IMR-90 (cell line): ENCODE measurements at regions not wholly inside any gene's neighbourhood (a gene's known extent, or its start where the extent isn't known, plus 50 kb on each side); places are given as distances from the start of the nearest gene placed in this dataset.

Experiments
- ATAC-seq: fragments of 200-7000 bp; cut with Tn5 transposase; 2 replicates; pipeline ENCODE4 v1.9.1; 2020; ENCODE audit warnings: low read depth, mild to moderate bottlenecking, moderate library complexity
- BruUV-seq: library from RNA; stranded (reverse); fragments of 400-500 nt; replicated peaks from 2 replicates; lab custom pipeline; 2021; lab: Mats Ljungman, UMichigan
- CTCF ChIA-PET: fragments of 300-600 bp; formaldehyde crosslinking; extraction: SDS; loops from one replicate; lab custom pipeline; 2021; ENCODE audit warnings: antibody characterized with exemption; lab: Yijun Ruan, JAX
- POLR2A ChIA-PET: fragments of 300-600 bp; sonication (Branson Sonifier 250); formaldehyde crosslinking; loops from one replicate; lab custom pipeline; 2022; ENCODE audit warnings: antibody characterized with exemption; ENCODE audit not compliant: unreplicated experiment; lab: Charles Lee
- DNase-seq: peaks from one replicate; pipeline ENCODE4 v3.0.0; 2013
- H2AFZ ChIP-seq: replicated peaks from 2 replicates; pipeline ENCODE3; 2013; ENCODE audit warnings: low read length, mild to moderate bottlenecking; ENCODE audit not compliant: poor library complexity
- H2AK5ac ChIP-seq: 2 replicates; pipeline ENCODE4 v1.6.1; 2013; ENCODE audit warnings: low read depth, low read length, inconsistent platforms
- H2AK9ac ChIP-seq: replicated peaks from 2 replicates; pipeline ENCODE3; 2013; ENCODE audit warnings: mild to moderate bottlenecking, low read depth, low read length, moderate library complexity; ENCODE audit not compliant: poor library complexity
- H2BK120ac ChIP-seq: 2 replicates; pipeline ENCODE4 v1.6.1; 2013; ENCODE audit warnings: low read depth, low read length, inconsistent platforms
- H2BK15ac ChIP-seq: 3 replicates; pipeline ENCODE4 v1.6.1; 2013; ENCODE audit warnings: low read depth, low read length, inconsistent platforms
- H2BK20ac ChIP-seq: 2 replicates; pipeline ENCODE4 v1.6.1; 2013; ENCODE audit warnings: low read depth, mild to moderate bottlenecking, inconsistent platforms, low read length, moderate library complexity
- H2BK5ac ChIP-seq: 2 replicates; pipeline ENCODE4 v1.6.1; 2013; ENCODE audit warnings: mild to moderate bottlenecking, low read depth, low read length, inconsistent platforms; ENCODE audit not compliant: poor library complexity, severe bottlenecking
- H3K14ac ChIP-seq: replicated peaks from 2 replicates; pipeline ENCODE4 v1.6.1; 2013; ENCODE audit warnings: low read depth, low read length, inconsistent platforms
- H3K18ac ChIP-seq: 2 replicates; pipeline ENCODE4 v1.6.1; 2013; ENCODE audit warnings: low read depth, low read length, control low read depth
- H3K23ac ChIP-seq: 2 replicates; pipeline ENCODE4 v1.6.1; 2013; ENCODE audit warnings: low read depth, low read length, inconsistent platforms
- H3K27ac ChIP-seq: 2 replicates; pipeline ENCODE4 v1.5.1; 2013; ENCODE audit warnings: mild to moderate bottlenecking, control low read depth, low read length; ENCODE audit not compliant: insufficient read depth
- H3K27me3 ChIP-seq: 2 replicates; pipeline ENCODE4 v1.6.1; 2013; ENCODE audit warnings: low read length; ENCODE audit not compliant: control insufficient read depth, insufficient read depth
- H3K36me3 ChIP-seq: 2 replicates; pipeline ENCODE4 v1.6.1; 2013; ENCODE audit warnings: low read length, mixed read lengths; ENCODE audit not compliant: control insufficient read depth, insufficient read depth
- H3K4ac ChIP-seq: 2 replicates; pipeline ENCODE4 v1.6.1; 2013; ENCODE audit warnings: low read depth, low read length, inconsistent platforms
- H3K4me1 ChIP-seq: 2 replicates; pipeline ENCODE4 v1.6.1; 2013; ENCODE audit warnings: low read length, mixed read lengths; ENCODE audit not compliant: control insufficient read depth, insufficient read depth
- H3K4me2 ChIP-seq: 2 replicates; pipeline ENCODE4 v1.6.1; 2013; ENCODE audit warnings: low read depth, mild to moderate bottlenecking, control low read depth, low read length, moderate library complexity
- H3K4me3 ChIP-seq: 2 replicates; pipeline ENCODE4 v1.5.1; 2013; ENCODE audit warnings: low read depth, mild to moderate bottlenecking, control low read depth, low read length, moderate library complexity; ENCODE audit not compliant: insufficient read depth
- H3K56ac ChIP-seq: 2 replicates; pipeline ENCODE4 v1.6.1; 2013; ENCODE audit warnings: low read length, inconsistent platforms; ENCODE audit not compliant: insufficient read depth; ENCODE audit errors: extremely low read depth
- H3K79me1 ChIP-seq, 2 experiments: 2 replicates each; pipeline ENCODE4 v1.6.1; 2013; ENCODE audit warnings: low read length in 2 of 2, inconsistent platforms in 1 of 2, low read depth in 1 of 2
- H3K9ac ChIP-seq: 2 replicates; pipeline ENCODE4 v1.6.1; 2013; ENCODE audit warnings: low read depth, low read length, control low read depth
- H3K9me1 ChIP-seq: 2 replicates; pipeline ENCODE4 v1.6.1; 2013; ENCODE audit warnings: low read length, inconsistent platforms; ENCODE audit not compliant: insufficient read depth
- H3K9me3 ChIP-seq: 2 replicates; pipeline ENCODE4 v1.6.1; 2013; ENCODE audit warnings: low read length; ENCODE audit not compliant: control insufficient read depth, insufficient read depth
- H4K20me1 ChIP-seq: 2 replicates; pipeline ENCODE4 v1.6.1; 2013; ENCODE audit warnings: low read length, inconsistent platforms; ENCODE audit not compliant: insufficient read depth
- H4K5ac ChIP-seq: 2 replicates; pipeline ENCODE4 v1.6.1; 2013; ENCODE audit warnings: mild to moderate bottlenecking, low read depth, low read length, control low read depth
- H4K8ac ChIP-seq, 2 experiments: 2 replicates each; pipeline ENCODE4 v1.6.1; 2013; ENCODE audit warnings: low read depth in 2 of 2, low read length in 2 of 2, control low read depth in 1 of 2, inconsistent platforms in 1 of 2
- H4K91ac ChIP-seq: 2 replicates; pipeline ENCODE4 v1.6.1; 2013; ENCODE audit warnings: low read depth, low read length, inconsistent platforms; ENCODE audit not compliant: insufficient read depth
- BHLHE40 ChIP-seq: fragments of 150-350 bp; IDR thresholded peaks from 2 replicates; pipeline ENCODE4 v1.6.1; 2016; ENCODE audit warnings: mild to moderate bottlenecking, low read depth, low read length
- CTCF ChIP-seq: conservative IDR thresholded peaks from 2 replicates; pipeline ENCODE4 v1.5.1; 2012; ENCODE audit warnings: mild to moderate bottlenecking, low read depth, low read length, improper control_type of control experiment
- ELK1 ChIP-seq: fragments of 150-350 bp; IDR thresholded peaks from 2 replicates; pipeline ENCODE4 v1.6.1; 2016; ENCODE audit warnings: low read depth, mild to moderate bottlenecking, low read length, moderate library complexity, borderline replicate concordance
- MAZ ChIP-seq: IDR thresholded peaks from 2 replicates; pipeline ENCODE4 v1.6.1; 2012; ENCODE audit warnings: low read depth, mild to moderate bottlenecking, low read length, improper control_type of control experiment, moderate library complexity, borderline replicate concordance
- NFE2L2 ChIP-seq: fragments of 150-350 bp; IDR thresholded peaks from 2 replicates; pipeline ENCODE4 v1.6.1; 2016; ENCODE audit warnings: low read depth, mild to moderate bottlenecking, low read length
- RCOR1 ChIP-seq: IDR thresholded peaks from 2 replicates; pipeline ENCODE4 v1.6.1; 2012; ENCODE audit warnings: mild to moderate bottlenecking, low read length, improper control_type of control experiment; ENCODE audit not compliant: insufficient replicate concordance
- RFX5 ChIP-seq: IDR thresholded peaks from 2 replicates; pipeline ENCODE4 v1.8.0; 2012; ENCODE audit warnings: low read depth, mild to moderate bottlenecking, low read length, moderate library complexity
- USF2 ChIP-seq: fragments of 150-350 bp; IDR thresholded peaks from 2 replicates; pipeline ENCODE4 v1.6.1; 2017; ENCODE audit warnings: mild to moderate bottlenecking, antibody characterized with exemption, low read length, low read depth
- WGBS, 2 experiments: methylation state at CpG; one replicate each; pipeline versions ENCODE4 v1.1.5 to v1.1.7; 2013; ENCODE audit warnings: missing lambda C conversion rate in 2 of 2; ENCODE audit not compliant: insufficient read length in 1 of 2; ENCODE audit errors: extremely low coverage in 2 of 2; 5-methylcytosine and 5-hydroxymethylcytosine counted together
- dilution Hi-C: fragments of 300-500 bp; cut with HindIII; formaldehyde crosslinking; loops from one replicate; pipeline ENCODE4 v1.14.3; 2018; ENCODE audit warnings: low sequenced_read_pairs; ENCODE audit not compliant: unreplicated experiment
- in situ Hi-C: fragments of 300-500 bp; cut with MboI; formaldehyde crosslinking; loops from 3 replicates; pipeline ENCODE4 v1.14.3; 2019; ENCODE audit warnings: low sequenced_read_pairs, inconsistent platforms, mixed read lengths
- intact Hi-C: fragments of 100-400 bp; cut with micrococcal nuclease; formaldehyde crosslinking; loops from 2 replicates; pipeline ENCODE4 v1.10.0; 2022

- no peak overlapping the region for H3K18ac ChIP-seq
- ChIA-PET CTCF (interaction anchor here (0.6 kb wide), 1 partner anchor 1845 kb away, joined by 3 read pairs; no protein-coding TSS in a partner anchor), POLR2A (no interaction called here)
- H4K5ac ChIP-seq = no peak overlapping the region
- no peak overlapping the region for H3K4me2 ChIP-seq
- H2AK9ac ChIP-seq = no peak overlapping the region
- no peak overlapping the region for H4K91ac ChIP-seq
- H3K4me3 ChIP-seq = no peak overlapping the region
- DNase-seq = no peak
- H3K9ac ChIP-seq = no peak overlapping the region
- H2BK15ac ChIP-seq = no peak overlapping the region
- ATAC-seq = no peak
- no peaks in the 10 kb centered on the region for H3K4me1 ChIP-seq
- H3K14ac ChIP-seq = no peak overlapping the region
- dilution Hi-C loops (no loop called here), intact Hi-C loops (no loop called here), in situ Hi-C loops (no loop called here)
- H3K27me3 ChIP-seq = no peaks in the 10 kb centered on the region
- H4K20me1 ChIP-seq = no peaks in the 10 kb centered on the region
- no peak overlapping the region for H2AK5ac ChIP-seq
- no peak overlapping the region for H3K4ac ChIP-seq
- H3K9me3 ChIP-seq = no peaks in the 10 kb centered on the region
- H2BK20ac ChIP-seq = no peak overlapping the region
- H2AFZ ChIP-seq = no peak overlapping the region
- no TSS peak for BruUV-seq
- no peak overlapping the region for H3K56ac ChIP-seq
- H2BK5ac ChIP-seq = no peak overlapping the region
- H3K23ac ChIP-seq = no peak overlapping the region
- WGBS, 2 experiments = no CpG with 5 or more reads among the region's 4 CpGs
- H2BK120ac ChIP-seq = no peak overlapping the region
- H3K9me1 ChIP-seq = no peaks in the 10 kb centered on the region
- H3K79me1 ChIP-seq = no peaks in the 10 kb centered on the region
- no peak overlapping the region for H4K8ac ChIP-seq
- H3K27ac ChIP-seq = no peak overlapping the region
- H3K36me3 ChIP-seq = no peaks in the 10 kb centered on the region
- TF ChIP-seq RCOR1 (no peak), BHLHE40 (no peak), MAZ (no peak), NFE2L2 (no peak), RFX5 (no peak), CTCF (no peak), USF2 (no peak), ELK1 (no peak)
Measured at GRCh38 chr9:14962193-14962882, 52.1 kb upstream of the FREM1 start.
